Sigmoid colon (tissue), 6 donors: ENCODE measurements at regions not wholly inside any gene's neighbourhood (a gene's known extent, or its start where the extent isn't known, plus 50 kb on each side); places are given as distances from the start of the nearest gene placed in this dataset.

ENCODE experiments used
- DNase-seq: peaks from one replicate; pipeline ENCODE4 v3.0.0-alpha.2; 2019
- H3K27ac ChIP-seq, 4 donors: fragments of 200-600 bp; sonication (generic); one replicate each; pipeline ENCODE4 v1.5.1; 2016 to 2019; ENCODE audit warnings: mild to moderate bottlenecking in 1 of 4
- H3K27me3 ChIP-seq, 3 donors: fragments of 200-600 bp; sonication (generic); one replicate each; pipeline ENCODE4 v1.5.1; 2019; ENCODE audit warnings: mild to moderate bottlenecking in 1 of 3
- H3K36me3 ChIP-seq, 4 donors: fragments of 200-600 bp; sonication (generic); one replicate each; pipeline ENCODE4 v1.5.1; 2016 to 2019
- H3K4me1 ChIP-seq, 4 donors: fragments of 200-600 bp; sonication (generic); one replicate each; pipeline ENCODE4 v1.5.1; 2017 to 2019
- H3K4me3 ChIP-seq, 4 donors: fragments of 200-600 bp; sonication (generic); one replicate each; pipeline ENCODE4 v1.5.1; 2017 to 2019; ENCODE audit warnings: mild to moderate bottlenecking in 2 of 4, moderate library complexity in 1 of 4
- H3K9me3 ChIP-seq, 4 donors: fragments of 200-600 bp in 3 of 4; sonication (generic) in 3 of 4; one replicate each; pipeline versions ENCODE4 v1.5.1 to v1.6.1; 2013 to 2019
- EP300 ChIP-seq, 4 donors: sonication (generic); formaldehyde crosslinking; IDR thresholded peaks; one replicate each; pipeline ENCODE4 v1.6.1; 2017; ENCODE audit warnings: antibody characterized with exemption in 4 of 4
- POLR2A ChIP-seq, 2 donors: fragments of 450-650 bp; IDR thresholded peaks; one replicate each; pipeline ENCODE4 v1.6.1; 2016; ENCODE audit warnings: antibody characterized with exemption in 2 of 2, mild to moderate bottlenecking in 2 of 2, moderate library complexity in 2 of 2
- POLR2AphosphoS5 ChIP-seq, 4 donors: sonication (generic); formaldehyde crosslinking; IDR thresholded peaks; one replicate each; pipeline ENCODE4 v1.6.1; 2017; ENCODE audit warnings: antibody characterized with exemption in 4 of 4
- WGBS, 2 donors: extraction: QIAGEN DNeasy Blood & Tissue Kit; methylation state at CpG; one replicate each; pipeline ENCODE4 v1.1.7; 2013; 5-methylcytosine and 5-hydroxymethylcytosine counted together
- intact Hi-C: fragments of 100-400 bp; cut with DNase I; formaldehyde crosslinking; loops from one replicate; pipeline ENCODE4 v1.15.1; 2023
- TF ChIP-seq, protein P1 (sequence below), 4 experiments: fragments of 450-650 bp in 3 of 4; fragments of 200-600 bp in 1 of 4; IDR thresholded peaks; one replicate each; pipeline ENCODE4 v1.5.1; 2016 to 2019; ENCODE audit warnings: antibody characterized with exemption in 4 of 4, mild to moderate bottlenecking in 3 of 4, moderate library complexity in 2 of 4
- donor health status: healthy with polysubstance abuse.
- donor health status: healthy.

DNA sequence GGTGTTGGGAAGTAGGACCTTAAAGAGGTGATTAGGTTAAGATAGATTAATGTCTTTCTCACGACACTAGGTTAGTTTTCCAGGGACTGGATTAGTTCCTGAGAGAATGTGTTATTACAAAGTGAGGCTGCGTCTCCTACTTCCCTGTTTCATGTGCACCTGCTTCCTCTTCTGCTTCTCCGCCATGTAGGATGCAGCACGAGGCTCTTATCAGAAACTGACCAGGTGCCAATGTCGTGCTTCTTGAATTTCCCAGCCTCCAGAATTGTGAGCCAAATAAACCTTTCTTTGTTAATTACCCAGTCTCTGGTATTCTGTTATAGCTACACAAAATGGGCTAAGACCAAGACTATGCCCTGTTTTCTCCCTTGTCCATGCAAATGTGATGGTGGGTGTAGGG lies 152.2 kb upstream of the LMO4 start:
- intact Hi-C loops, result no loop called here
- Histone ChIP-seq H3K27me3 (no peaks in the 10 kb centered on the region), H3K9me3 (no peaks in the 10 kb centered on the region), H3K4me1 (no peaks in the 10 kb centered on the region), H3K36me3 (no peaks in the 10 kb centered on the region), H3K27ac (no peak overlapping the region), H3K4me3 (no peak overlapping the region)
- no peak for DNase-seq
- TF ChIP-seq, protein P1, sequence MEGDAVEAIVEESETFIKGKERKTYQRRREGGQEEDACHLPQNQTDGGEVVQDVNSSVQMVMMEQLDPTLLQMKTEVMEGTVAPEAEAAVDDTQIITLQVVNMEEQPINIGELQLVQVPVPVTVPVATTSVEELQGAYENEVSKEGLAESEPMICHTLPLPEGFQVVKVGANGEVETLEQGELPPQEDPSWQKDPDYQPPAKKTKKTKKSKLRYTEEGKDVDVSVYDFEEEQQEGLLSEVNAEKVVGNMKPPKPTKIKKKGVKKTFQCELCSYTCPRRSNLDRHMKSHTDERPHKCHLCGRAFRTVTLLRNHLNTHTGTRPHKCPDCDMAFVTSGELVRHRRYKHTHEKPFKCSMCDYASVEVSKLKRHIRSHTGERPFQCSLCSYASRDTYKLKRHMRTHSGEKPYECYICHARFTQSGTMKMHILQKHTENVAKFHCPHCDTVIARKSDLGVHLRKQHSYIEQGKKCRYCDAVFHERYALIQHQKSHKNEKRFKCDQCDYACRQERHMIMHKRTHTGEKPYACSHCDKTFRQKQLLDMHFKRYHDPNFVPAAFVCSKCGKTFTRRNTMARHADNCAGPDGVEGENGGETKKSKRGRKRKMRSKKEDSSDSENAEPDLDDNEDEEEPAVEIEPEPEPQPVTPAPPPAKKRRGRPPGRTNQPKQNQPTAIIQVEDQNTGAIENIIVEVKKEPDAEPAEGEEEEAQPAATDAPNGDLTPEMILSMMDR (IDR thresholded peaks at IDR 0.05), result no peak
- no peak for TF ChIP-seq POLR2AphosphoS5 (IDR thresholded peaks at IDR 0.05)
- no peak for TF ChIP-seq EP300 (IDR thresholded peaks at IDR 0.05)
- TF ChIP-seq POLR2A (IDR thresholded peaks at IDR 0.05), result no peak
- WGBS, 2 donors, result 59 to 74% methylated on average over 5 of the region's 5 CpGs

DNA sequence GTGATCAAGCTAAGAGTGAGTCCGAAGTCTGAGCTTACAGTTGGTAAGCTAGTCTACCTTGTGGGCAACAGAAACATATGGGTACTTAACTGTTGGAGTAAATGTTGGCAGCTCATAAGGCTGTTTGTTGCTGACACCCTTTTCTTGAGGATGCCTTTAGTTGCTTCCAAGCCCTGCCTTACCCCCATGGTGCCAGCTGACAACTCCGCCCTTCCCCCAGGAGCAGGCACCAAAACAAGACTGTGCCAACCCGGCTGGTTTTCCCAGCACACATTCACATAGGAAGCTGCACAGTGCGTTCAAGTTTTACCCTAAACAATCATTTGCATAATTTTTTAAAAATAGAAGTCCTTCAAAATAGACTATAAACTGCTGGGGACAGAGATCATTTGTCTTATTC lies 150.2 kb upstream of the LMO4 start:
- Histone ChIP-seq H3K4me3 (no peak overlapping the region), H3K27ac (no peak overlapping the region), H3K4me1 (no peaks in the 10 kb centered on the region), H3K9me3 (no peaks in the 10 kb centered on the region), H3K36me3 (no peaks in the 10 kb centered on the region), H3K27me3 (no peaks in the 10 kb centered on the region)
- no peak for DNase-seq
- 88 to 94% methylated on average over 4 of the region's 4 CpGs for WGBS, 2 donors
- TF ChIP-seq, protein P1 (IDR thresholded peaks at IDR 0.05), result no peak
- TF ChIP-seq POLR2A (IDR thresholded peaks at IDR 0.05), result no peak
- no peak for TF ChIP-seq POLR2AphosphoS5 (IDR thresholded peaks at IDR 0.05)
- no peak for TF ChIP-seq EP300 (IDR thresholded peaks at IDR 0.05)
- intact Hi-C loops, result no loop called here

DNA sequence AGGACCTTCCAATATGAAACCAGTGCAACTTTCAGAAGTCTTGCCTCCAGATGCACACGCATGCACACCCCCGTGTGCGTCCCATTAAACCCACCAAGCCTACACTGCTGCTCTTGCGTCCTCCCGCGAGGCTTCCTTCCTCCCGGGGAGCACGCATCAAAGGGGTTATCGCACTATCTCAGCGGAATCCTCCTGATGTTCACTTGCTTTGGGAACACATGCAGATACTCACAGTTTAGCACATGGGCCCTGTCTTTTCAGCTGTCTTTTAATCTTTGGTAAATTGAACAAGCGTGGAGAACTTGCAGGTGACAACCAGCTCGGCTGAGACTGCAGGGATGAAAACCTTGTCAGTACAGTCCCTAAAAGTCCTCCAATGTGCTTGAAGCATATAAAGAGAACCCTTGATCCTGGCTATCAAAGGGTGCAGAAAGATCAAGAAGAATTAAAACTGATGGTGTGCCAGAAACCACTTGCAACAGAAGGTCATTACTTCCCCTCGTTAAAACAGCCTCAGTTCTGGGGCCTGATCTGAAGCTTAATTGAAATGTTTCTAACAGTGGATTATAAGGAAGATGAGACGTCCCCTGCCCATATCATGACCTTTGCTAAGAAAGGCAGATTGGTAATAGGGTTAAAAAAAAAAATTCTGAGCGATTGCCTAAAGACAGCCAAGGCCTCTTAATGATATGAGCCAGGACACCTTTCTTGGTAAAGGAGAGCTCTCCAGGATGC lies 149.4 kb upstream of the LMO4 start:
- Histone ChIP-seq H3K36me3 (no peaks in the 10 kb centered on the region), H3K27ac (no peak overlapping the region), H3K27me3 (no peaks in the 10 kb centered on the region), H3K4me3 (no peak overlapping the region), H3K9me3 (no peaks in the 10 kb centered on the region), H3K4me1 (no peaks in the 10 kb centered on the region)
- no peak for DNase-seq
- TF ChIP-seq, protein P1 (IDR thresholded peaks at IDR 0.05), result no peak
- TF ChIP-seq POLR2AphosphoS5 (IDR thresholded peaks at IDR 0.05), result no peak
- no peak for TF ChIP-seq EP300 (IDR thresholded peaks at IDR 0.05)
- TF ChIP-seq POLR2A (IDR thresholded peaks at IDR 0.05), result no peak
- intact Hi-C loops, result no loop called here
- 83% methylated on average over 15 of the region's 15 CpGs for WGBS, 2 donors

DNA sequence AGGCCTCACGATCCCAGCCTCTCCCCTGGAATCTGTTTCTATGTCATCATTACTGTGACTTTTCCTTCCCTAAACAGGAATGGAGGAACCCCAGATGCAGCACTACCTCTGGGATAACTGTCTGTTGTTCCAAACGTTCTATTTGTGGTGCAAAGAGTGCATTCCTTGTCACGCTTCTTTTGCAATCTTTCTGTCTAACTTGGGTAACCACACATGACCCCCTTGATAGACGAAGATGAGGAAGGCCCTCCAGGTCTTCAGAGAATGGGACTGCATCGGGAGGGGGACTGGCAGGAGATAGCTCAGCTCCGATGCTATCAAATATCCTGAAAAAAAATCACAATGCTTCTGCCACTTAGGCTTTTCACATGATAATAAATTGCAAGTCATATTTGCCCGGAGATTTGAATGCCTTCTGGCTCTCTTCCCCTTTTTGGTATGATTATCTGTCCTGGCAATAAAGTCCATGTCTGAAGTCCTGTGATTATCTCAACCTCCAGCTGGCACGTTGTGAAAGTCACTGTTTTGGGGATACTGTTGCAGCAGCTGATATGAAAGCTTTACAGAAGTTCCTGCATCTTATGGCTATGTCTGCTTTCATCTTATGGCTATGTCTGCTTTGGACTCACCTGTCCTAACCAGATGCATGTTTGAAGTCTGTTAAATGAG lies 148.7 kb upstream of the LMO4 start:
- no peaks in the 10 kb centered on the region for H3K9me3 ChIP-seq
- no peaks in the 10 kb centered on the region for H3K27me3 ChIP-seq
- H3K4me1 ChIP-seq, result no peaks in the 10 kb centered on the region
- 54 to 63% methylated on average over 8 of the region's 8 CpGs for WGBS, 2 donors
- H3K4me3 ChIP-seq, result no peak overlapping the region
- TF ChIP-seq, protein P1 (IDR thresholded peaks at IDR 0.05), result no peak
- no peak for DNase-seq
- H3K27ac ChIP-seq, result no peak overlapping the region
- intact Hi-C loops, result no loop called here
- H3K36me3 ChIP-seq, result no peaks in the 10 kb centered on the region
